Mucosa of gallbladder (tissue), 1 donor: ENCODE measurements at regions not wholly inside any gene's neighbourhood (a gene's known extent, or its start where the extent isn't known, plus 50 kb on each side); places are given as distances from the start of the nearest gene placed in this dataset.
"Not testable (repeated sequence)": the region's sequence is repeated elsewhere in the genome, so short reads cannot be mapped to it uniquely, and the experiment has no call there.

Experiments
- DNase-seq: peaks from one replicate; pipeline ENCODE4 v3.0.0-alpha.2; 2020; ENCODE audit warnings: low spot score
- donor health status: DM: no; HTN: no; CAD: no.

DNA sequence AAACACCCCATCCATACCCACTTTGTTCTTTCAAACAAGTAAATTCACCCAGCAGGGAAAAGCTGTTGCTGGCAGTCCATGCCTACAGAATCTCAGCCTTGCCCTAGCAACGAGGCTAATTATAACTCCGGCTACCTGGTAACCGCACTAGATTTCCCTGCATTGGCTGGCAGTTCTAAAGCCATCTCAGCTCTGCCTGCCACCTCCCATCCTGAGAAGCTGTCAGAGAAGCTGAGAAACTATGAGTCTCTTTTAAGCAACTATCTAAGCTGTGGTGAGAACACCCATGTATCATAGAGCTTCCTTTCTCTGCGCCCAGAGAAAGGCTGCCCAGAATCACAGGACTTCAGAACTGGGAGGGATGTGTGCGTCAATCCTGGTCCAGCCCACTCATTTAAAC lies 126.5 kb upstream of the NBPF9 start:
- not testable (repeated sequence) for DNase-seq

DNA sequence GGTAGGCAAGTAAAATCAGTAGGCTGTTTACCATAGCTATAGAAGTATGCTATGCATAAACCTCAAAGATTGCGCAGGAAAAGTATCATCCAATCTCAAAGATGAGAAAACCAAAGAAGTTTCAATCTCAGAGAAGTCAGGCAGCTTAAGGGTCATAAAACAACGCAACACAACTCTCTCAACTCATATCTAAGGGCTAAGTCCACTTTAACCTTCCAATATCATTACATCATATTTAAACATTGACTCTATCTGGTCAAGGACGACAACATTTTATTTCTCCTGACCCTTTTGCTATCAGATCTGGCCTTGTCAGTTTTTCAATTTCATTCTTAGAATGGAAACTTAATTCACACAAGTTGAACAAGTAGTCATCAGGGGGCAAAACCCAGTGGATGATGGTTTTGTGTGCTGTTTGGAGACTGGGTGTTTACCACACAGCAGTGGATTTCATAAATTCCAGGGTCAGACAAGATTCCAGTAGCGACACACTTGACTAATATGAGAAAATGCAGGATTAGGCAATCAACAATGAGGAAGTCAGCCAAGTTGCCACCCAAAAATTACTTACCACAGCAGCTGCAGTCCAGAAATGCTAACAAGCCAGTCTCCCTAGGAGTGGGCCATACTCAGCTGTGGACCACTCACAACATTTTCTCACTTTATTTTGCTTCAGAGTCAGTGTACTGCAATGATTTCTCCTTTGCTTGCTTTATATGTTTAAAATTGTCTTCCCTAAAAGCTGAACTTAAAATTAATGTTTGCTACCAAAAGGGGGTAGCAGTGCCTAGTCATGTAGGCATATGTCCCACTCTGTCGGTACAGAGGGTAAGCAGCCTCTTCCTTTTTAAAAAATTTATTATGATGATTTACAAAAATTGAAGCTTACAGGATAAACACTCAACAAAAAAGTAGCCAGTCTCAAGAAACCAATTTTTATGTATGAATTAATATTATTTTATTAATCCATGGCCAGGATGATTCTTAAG lies 131.9 kb upstream of the NBPF9 start:
- DNase-seq = not testable (repeated sequence)

DNA sequence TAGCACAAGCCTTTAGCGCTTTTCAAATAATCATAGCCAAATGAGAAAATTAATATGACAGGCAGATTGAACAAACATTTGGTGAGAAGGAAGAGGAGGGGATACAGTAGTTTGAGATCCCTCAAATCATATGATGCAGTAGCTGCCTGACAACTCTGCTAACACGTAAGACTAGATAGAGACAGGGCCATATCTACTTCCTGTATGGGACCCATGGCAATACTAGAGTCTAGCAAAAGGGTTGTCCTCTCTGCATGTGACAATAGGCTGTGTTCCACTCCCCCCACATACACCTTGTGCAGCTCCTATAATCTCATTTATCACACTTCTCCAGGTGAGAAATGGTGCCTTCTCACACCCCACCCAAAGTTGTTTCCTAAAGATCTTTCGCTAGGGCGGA lies 134.2 kb upstream of the NBPF9 start:
- DNase-seq = not testable (repeated sequence)

DNA sequence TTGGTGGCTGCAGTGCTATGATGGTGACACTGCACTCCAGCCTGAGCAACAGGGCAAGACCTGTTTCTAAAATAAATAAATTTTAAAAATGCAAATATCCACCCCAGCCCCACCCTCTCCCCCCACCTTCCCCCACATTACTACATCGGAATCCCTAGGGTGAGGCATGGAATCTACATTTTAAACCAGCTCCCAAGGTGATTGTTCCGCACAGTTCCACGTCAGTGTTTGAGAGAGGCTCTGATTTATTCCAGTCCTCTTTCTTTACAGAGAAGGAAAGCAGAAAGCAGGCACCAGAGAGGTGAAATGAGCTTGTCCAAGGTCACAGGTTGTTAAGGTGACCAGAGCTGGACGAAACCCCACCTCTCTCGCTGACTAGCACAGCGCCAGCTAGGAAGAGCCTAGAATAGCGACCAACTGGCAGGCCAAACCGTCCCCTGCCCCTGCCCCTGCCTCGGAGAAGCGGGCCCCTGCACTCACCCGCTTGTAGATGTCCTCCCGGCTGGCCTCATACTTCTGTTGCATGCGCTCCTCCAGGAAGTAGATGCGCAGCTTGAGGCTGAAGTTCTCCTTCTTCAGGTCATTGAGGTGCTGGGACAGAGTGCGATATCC lies 136.7 kb upstream of the NBPF9 start:
- DNase-seq = not testable (repeated sequence)

DNA sequence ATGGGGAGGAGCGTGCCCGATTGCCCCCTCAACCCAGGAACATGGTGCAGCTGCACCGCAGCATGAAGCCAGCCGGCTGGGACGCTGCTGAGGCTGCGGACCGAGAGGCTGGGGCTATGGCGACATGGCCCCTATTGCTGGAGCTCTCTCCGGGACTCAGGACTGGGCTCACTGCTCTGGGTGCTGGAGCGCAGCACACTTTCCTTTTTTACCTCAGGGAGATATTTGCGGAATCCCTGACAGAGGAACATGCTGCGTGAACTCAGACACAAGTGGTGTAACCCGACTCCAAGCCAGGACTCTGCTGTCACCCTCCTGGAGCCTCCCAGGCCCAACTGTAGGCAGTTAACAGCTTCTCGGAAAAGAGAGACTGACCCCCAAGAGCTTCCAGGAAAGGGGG lies 137.2 kb upstream of the NBPF9 start:
- not testable (repeated sequence) for DNase-seq

DNA sequence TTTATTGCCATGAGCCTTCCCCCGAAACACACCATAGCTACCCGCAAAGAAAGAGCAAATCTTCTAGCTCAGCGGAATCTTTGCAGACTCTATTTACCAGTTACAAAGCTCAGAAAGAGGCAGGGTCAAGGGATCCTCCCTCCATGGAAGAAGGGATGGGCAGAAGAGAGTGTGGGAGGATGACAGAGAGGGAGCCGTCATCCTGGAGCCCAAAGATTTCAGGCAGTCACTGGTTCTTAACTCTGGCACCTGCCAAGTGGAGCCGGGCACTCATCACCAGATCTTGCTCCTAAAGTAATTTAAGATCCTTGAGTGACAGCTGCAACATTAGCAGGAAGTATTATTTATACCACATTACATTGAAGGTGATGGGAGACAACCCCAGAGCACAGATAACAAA lies 137.9 kb upstream of the NBPF9 start:
- not testable (repeated sequence) for DNase-seq

DNA sequence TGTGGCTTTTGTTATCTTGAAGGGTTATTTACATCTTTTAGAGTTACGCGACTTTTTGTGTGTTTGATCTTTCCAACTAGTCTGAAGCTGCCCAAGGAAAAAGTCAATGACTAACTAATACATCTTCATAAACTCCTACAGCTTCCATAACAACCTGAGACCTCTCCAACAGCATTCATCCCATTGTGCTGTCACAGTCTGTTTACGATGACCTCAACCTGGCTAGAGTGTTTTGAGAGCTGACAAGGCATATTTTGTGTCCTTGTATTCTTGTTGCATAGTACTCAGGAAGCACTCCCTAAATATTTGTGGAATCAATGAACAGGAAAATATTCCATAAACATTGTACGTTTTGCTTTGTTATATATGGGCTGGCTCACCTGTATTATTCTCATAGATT lies 140.2 kb upstream of the NBPF9 start:
- not testable (repeated sequence) for DNase-seq

DNA sequence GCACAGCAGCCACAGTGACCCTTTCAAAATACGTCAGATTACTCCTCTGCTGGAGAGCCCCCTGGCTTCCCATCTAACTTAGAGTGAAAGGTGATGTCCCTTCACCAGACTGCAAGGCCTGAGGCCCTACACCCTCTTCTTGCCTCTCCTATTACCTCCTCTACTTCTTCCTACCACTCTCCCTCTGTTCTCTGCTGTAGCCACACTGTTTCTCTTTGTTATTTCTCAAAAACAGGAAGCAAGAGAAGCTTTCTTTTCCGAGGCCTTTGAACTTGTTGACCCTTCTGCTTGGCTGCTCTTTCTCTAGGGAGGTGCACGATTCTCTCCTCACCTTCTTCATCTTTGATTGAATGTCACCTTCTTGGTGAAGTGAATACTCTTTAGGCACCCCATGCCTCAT lies 141.3 kb upstream of the NBPF9 start:
- not testable (repeated sequence) for DNase-seq

DNA sequence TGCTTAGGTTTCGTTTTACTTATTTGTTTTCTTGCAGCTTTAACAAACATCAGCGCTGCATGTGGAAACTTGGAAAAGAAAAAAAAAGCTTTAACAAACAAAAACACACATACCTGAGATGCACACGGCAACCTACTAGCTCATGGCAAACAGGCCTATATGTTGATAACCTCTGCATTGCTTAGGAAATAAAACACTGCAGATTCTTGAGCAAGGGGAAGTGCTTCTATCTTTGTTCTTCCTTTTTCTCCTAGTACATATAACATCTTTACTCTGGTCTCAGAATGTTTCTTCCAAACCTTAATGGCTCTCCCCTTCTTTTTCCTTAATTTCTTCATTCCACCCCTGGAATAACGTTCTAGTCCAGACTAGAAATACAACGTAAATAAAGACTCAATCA lies 142.9 kb upstream of the NBPF9 start:
- not testable (repeated sequence) for DNase-seq

DNA sequence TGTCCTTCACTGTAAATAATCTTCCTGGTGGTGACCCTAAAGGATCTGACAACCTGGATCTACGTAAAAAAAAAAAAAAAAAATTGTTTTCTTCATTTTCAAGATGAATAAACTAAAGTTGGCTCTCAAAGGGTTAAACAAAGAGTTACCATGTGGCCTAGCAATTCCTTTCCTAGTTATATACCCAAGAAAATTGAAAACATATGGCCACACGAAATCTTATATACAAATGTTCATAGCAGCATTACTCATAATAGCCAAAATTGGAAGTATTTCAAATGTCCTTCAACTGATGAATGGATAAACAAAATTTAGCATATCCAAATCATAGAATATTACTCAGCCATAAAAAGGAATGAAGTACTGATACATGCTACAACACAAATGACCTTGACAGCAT lies 145.3 kb upstream of the NBPF9 start:
- not testable (repeated sequence) for DNase-seq

DNA sequence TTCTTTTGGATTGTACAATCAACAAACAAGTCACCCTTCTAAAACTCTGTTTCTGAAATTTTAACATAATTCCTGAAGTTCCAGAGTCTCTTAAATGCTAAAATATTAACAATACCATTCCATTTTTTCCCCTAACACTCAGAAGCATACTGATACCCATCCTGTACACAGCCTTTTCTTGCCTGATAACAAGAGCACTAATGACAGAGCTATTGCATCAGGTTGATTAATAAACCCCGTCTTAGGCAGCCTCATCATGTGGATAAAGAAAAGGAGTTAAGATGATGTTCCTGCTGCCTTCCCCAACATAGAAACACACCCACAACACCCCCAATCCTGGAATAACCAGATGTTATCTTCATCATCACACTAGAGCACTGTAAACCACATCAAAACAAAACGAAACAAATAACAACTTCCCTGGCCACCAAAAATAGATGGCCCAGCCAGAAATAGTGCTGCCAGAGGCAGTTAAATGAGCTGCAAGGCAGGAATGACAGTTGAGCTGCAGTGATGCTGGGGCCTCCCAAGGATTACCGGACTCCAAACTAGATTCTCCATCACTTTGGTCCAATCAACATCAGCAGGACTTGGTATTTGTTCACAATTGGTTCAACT lies 146.6 kb upstream of the NBPF9 start:
- DNase-seq = not testable (repeated sequence)

DNA sequence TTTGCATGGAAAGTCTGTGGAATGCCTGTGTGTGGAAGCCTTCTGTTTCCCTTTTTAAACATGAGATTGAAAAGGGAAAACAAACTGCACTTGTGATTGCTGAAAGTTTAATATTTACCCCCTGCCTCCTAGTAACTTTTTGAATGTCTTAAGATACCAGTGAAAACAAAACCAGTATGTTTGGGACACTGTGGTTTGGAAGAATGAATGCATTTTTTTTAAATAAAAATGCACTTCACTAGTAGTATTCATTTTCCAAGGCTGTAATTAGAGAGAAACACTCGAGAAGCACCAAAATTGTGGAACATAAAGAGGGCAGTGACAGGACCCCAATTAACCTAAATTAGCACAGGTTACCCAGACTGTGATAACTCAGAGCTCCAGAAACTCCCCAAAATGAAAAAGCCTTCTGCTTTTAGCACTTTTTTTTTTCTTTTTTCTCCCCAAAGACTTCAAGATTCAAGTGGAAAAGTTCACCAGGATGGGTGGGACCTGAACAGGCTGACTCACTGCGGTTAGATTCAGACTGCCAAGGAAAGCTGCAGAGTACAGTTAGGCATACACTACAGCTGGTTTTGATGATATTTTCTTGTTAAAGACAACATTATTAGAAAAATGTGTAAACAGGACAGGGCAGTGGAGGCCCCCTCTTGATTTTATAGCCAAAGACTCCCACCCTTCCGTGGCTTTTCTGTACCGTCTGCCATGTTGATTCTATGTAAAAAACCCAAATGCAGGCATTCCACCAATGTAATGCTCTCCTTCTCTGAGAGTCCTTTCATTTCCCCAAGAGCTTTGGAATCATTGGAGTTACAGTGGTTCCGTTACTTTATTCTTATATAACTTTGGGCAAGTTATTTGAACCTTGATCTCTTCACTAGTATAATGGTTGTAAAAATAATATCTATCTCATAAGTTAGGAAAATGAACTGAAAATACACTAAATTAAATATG lies 151.8 kb upstream of the NBPF9 start:
- not testable (repeated sequence) for DNase-seq

DNA sequence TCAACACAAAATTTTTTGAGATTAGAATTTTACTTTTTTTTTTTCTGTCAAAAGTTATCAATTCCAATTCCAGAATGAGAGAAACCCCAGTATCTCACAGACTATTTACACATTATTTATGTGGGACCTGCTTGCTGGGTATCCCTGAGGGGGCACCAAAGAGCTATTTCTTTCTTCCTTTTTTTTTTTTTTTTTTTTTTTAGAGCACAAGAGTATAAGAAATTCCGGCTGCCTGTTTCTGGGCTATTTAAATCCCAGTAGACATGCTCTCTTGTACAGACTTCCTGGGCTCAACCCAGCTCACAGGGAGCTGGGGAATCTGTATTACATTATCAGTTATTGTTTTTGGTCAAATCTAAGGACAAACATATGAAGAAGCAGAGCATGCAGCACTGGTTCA lies 156.9 kb upstream of the NBPF9 start:
- DNase-seq = not testable (repeated sequence)

DNA sequence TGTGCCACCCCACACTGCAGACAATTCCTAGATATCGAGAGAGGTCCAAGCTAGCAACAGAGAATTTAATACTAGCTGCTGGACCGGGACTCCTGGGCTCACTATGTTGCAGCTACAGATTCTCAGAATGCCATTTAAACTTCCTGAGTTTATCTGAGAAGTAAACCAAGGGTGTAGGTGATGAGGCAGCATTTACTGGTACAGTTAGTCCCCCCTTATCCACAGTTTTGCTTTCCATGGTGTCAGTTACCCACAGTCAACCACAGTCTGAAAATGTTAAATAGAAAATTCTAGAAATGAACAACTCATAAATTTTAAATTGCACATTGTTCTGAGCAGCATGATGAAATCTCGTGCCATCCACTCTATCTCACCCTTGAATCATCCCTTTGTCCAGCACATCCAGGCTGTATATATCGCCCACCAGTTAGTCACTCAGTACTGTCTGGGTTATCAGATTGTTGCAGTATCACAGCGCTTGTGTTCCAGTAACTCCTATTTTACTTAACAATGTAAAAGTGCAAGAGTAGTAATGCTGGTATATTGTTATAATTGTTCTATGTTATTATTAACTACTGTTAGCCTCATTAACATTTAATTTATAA lies 157.5 kb upstream of the NBPF9 start:
- not testable (repeated sequence) for DNase-seq

DNA sequence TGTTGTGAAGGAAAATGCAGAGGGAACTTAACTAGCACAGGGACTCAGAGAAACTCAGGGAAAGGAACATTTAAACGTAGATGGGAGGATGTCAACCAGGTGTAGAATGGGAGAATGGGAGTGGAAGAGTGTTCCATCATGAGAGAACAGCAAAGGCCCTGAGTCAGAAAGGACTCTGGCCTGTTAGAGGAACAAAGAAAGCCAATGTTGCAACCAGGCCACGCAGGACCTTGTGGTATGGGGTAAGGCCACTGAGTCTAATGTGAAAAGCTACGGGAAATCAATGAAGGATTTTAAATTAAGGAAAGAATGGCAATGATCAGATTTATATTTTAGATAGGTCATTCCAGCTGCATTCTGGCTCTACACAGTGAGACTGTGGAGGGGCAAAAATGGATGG lies 163.9 kb upstream of the NBPF9 start:
- DNase-seq = not testable (repeated sequence)

DNA sequence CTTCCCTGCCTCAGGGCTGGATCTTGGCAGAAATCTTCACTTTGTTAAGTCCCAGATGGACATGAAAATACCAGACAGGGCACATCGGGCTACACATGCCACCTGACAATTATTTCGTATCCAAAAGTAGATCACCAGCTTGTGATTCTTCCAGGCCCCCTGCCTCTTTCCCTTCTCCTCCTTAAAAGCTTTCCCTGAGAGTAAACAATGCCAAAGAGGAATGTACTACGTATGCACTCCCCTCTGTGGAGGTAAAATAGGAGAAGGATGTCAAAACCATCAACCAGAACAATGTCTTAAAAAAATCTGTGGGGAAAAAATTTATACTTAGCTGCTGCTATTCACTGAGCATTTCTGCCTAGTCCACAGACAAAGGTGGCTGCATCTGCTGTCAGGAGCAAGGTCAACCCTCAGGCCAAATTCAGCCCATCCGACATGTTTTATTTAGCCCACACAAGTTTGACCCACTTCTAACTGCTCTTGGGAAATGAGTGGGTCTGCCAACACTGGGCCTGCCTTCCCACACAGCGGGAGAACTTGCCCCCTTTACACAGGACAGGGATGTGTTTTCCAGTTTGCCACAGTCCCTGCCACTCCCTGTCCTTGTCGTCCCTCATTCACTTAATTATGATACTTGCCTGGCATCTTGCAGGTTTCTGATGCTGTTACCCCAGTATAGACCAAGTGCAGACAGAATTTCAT lies 165.8 kb upstream of the NBPF9 start:
- DNase-seq = not testable (repeated sequence)

DNA sequence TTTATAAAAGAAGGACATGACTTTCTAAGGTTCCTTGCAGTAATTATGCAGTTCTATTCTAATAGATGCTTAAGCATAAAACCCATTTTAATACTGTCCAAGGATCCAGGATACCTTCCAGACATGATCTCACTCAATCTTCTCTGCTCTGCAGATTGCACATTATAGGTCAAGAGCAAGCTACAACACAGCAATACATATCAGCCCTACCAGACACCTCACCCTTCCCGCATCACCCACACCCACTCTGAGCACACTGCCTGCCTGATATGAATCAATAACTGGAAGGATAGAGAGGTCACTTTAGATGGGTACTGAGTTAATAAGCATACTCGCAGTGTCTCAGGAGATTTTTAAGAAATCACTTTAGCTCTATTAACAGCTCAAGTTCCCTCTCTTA lies 166.5 kb upstream of the NBPF9 start:
- not testable (repeated sequence) for DNase-seq

DNA sequence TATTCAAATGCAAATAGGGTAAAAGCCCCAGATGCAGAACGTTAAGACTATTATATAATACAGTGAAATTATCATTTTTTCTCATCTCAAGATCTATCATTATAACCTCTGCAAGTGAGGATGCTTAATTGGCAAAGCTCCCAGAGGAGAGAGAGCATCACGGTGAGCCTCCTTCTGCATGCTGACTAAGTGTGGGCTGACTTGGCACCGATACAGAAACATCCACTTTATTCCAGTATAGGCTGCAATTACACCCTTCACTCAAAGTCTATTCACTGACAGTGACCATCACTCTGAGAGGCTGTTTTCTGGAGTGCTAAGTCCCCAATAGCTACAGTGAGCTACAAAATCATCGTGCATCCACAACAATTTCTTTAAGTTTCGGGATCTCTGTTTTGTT lies 171.1 kb upstream of the NBPF9 start:
- not testable (repeated sequence) for DNase-seq

DNA sequence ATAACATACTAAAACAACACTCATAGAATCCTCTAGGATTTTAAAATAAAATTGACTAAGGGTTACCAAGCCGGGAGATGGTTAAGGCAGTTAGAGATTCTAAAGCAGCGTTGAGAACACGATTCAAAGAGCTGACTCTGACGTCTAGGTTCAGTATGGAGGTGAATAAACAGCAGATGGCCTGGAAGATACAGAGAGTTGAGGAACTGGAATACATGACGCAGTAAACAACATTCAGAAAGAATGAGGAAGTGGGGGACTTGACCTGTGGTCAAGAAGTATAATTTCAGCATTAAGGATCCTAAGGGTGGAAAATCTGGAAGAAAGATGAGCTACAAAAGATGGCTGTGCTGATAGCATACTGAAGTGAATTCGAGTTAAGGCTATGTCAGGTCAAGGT lies 172.5 kb upstream of the NBPF9 start:
- DNase-seq = not testable (repeated sequence)

DNA sequence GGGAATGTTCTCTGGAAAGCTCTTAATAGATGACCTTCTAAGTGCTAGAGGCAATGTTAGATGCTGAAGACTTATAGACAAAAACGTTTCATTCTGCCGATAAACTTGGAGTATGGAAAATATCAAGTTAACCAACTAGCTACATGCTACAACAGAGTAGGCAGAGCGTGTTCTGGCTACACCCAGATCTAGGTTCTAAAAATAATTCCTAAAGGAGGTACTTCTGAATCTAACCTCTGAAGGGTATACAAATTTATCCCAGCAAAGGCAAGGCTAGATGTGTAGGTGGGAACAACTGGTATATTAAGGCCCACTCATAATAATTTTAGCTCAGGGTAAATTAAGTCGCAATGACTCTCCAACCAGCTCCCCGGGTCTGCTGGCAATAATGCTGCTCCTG lies 173.1 kb upstream of the NBPF9 start:
- not testable (repeated sequence) for DNase-seq
